WTC11 (cell line): ENCODE measurements at regions not wholly inside any gene's neighbourhood (a gene's known extent, or its start where the extent isn't known, plus 50 kb on each side); places are given as distances from the start of the nearest gene placed in this dataset.

ENCODE experiments used
- ATAC-seq: fragments of 200-7000 bp; cut with Tn5 transposase; 2 replicates; pipeline ENCODE4 v1.10.0; 2021; ENCODE audit warnings: mild to moderate bottlenecking, moderate library complexity
- CTCF ChIA-PET: fragments of 300-600 bp; sonication (Branson Sonifier 250); formaldehyde crosslinking; loops from one replicate; lab custom pipeline; 2021; ENCODE audit warnings: antibody characterized with exemption; lab: Charles Lee
- POLR2A ChIA-PET: fragments of 350-600 bp; sonication (Branson Sonifier 250); formaldehyde crosslinking; loops from one replicate; lab custom pipeline; 2021; ENCODE audit warnings: antibody characterized with exemption; lab: Charles Lee
- DNase-seq: peaks from one replicate; pipeline ENCODE4 v3.0.0; 2021; ENCODE audit warnings: low spot score
- H3K27ac Mint-ChIP-seq: 2 replicates; pipeline ENCODE4 v1.8.0; 2021; ENCODE audit warnings: mixed read lengths
- H3K27me3 Mint-ChIP-seq: 2 replicates; pipeline ENCODE4 v1.8.0; 2021; ENCODE audit warnings: low read depth, mild to moderate bottlenecking, moderate library complexity, mixed read lengths
- H3K36me3 Mint-ChIP-seq: 2 replicates; pipeline ENCODE4 v1.8.0; 2021; ENCODE audit warnings: mixed read lengths
- H3K4me1 Mint-ChIP-seq: 2 replicates; pipeline ENCODE4 v1.8.0; 2022; ENCODE audit warnings: mixed read lengths
- H3K4me3 Mint-ChIP-seq: 2 replicates; pipeline ENCODE4 v1.8.0; 2021; ENCODE audit warnings: mild to moderate bottlenecking, moderate library complexity, mixed read lengths
- H3K9me3 Mint-ChIP-seq: 2 replicates; pipeline ENCODE4 v1.8.0; 2021; ENCODE audit warnings: mixed read lengths
- AFF4 ChIP-seq: sonication (generic); formaldehyde crosslinking; IDR thresholded peaks from 2 replicates; pipeline ENCODE4 v1.8.1; 2023; ENCODE audit warnings: mild to moderate bottlenecking, missing genetic modification reagents, borderline replicate concordance
- ATF3 ChIP-seq: sonication (generic); formaldehyde crosslinking; conservative IDR thresholded peaks from 2 replicates; pipeline ENCODE4 v1.8.1; 2022; ENCODE audit warnings: mild to moderate bottlenecking, missing genetic modification reagents
- ATF6 ChIP-seq: sonication (generic); formaldehyde crosslinking; IDR thresholded peaks from 2 replicates; pipeline ENCODE4 v1.8.1; 2023; ENCODE audit warnings: mild to moderate bottlenecking, missing genetic modification reagents
- CREM ChIP-seq: sonication (generic); formaldehyde crosslinking; IDR thresholded peaks from 2 replicates; pipeline ENCODE4 v1.8.1; 2022; ENCODE audit warnings: mild to moderate bottlenecking, missing genetic modification reagents, moderate library complexity
- E2F1 ChIP-seq: sonication (generic); formaldehyde crosslinking; IDR thresholded peaks from 2 replicates; pipeline ENCODE4 v1.8.0; 2022; ENCODE audit warnings: mild to moderate bottlenecking, missing genetic modification reagents
- FOXP1 ChIP-seq: sonication (generic); formaldehyde crosslinking; IDR thresholded peaks from 2 replicates; pipeline ENCODE4 v1.8.0; 2022; ENCODE audit warnings: missing genetic modification reagents, mild to moderate bottlenecking, moderate library complexity, borderline replicate concordance
- GRHL2 ChIP-seq: fragments of 250-450 bp; sonication (Bioruptor Pico); IDR thresholded peaks from 2 replicates; pipeline ENCODE4 v1.8.0; 2022; ENCODE audit warnings: mild to moderate bottlenecking, moderate library complexity; ENCODE audit not compliant: insufficient replicate concordance, severe bottlenecking
- IRF2 ChIP-seq: sonication (generic); formaldehyde crosslinking; IDR thresholded peaks from 2 replicates; pipeline ENCODE4 v1.8.0; 2022; ENCODE audit warnings: low read depth, missing genetic modification reagents, borderline replicate concordance
- JAZF1 ChIP-seq: fragments of 250-450 bp; sonication (Bioruptor Pico); IDR thresholded peaks from 2 replicates; pipeline ENCODE4 v1.9.0; 2021; ENCODE audit warnings: moderate library complexity, mild to moderate bottlenecking, inconsistent platforms
- USF1 ChIP-seq: sonication (generic); formaldehyde crosslinking; IDR thresholded peaks from 2 replicates; pipeline ENCODE4 v1.8.0; 2022; ENCODE audit warnings: mild to moderate bottlenecking, missing genetic modification reagents
- ZNF263 ChIP-seq: sonication (generic); formaldehyde crosslinking; IDR thresholded peaks from 2 replicates; pipeline ENCODE4 v1.8.1; 2022; ENCODE audit warnings: low read depth, mild to moderate bottlenecking, moderate library complexity, missing genetic modification reagents
- ZNF281 ChIP-seq: sonication (generic); formaldehyde crosslinking; IDR thresholded peaks from 2 replicates; pipeline ENCODE4 v1.8.0; 2023; ENCODE audit warnings: mild to moderate bottlenecking, missing genetic modification reagents
- ZNF425 ChIP-seq: fragments of 250-450 bp; sonication (Bioruptor Pico); conservative IDR thresholded peaks from 2 replicates; pipeline ENCODE4 v1.9.0; 2021; ENCODE audit warnings: mild to moderate bottlenecking
- ZNF532 ChIP-seq: fragments of 250-450 bp; sonication (Bioruptor Pico); IDR thresholded peaks from 2 replicates; pipeline ENCODE4 v1.9.0; 2021; ENCODE audit warnings: mild to moderate bottlenecking, borderline replicate concordance

GRCh38 chr11:115843685-115844084, 339.5 kb upstream of the CADM1 start:
- H3K27me3 Mint-ChIP-seq: peaks cover 9% of the 10 kb centered on the region
- no peak overlapping the region for H3K27ac Mint-ChIP-seq
- ATAC-seq (no peak), DNase-seq (no peak)
- POLR2A ChIA-PET: no interaction called here
- CTCF ChIA-PET: interaction anchor here (0.7 kb wide), 1 partner anchor 57 kb away, joined by 3 read pairs; no protein-coding TSS in a partner anchor
- H3K9me3 Mint-ChIP-seq: no peaks in the 10 kb centered on the region
- no peaks in the 10 kb centered on the region for H3K36me3 Mint-ChIP-seq
- no peak overlapping the region for H3K4me3 Mint-ChIP-seq
- no peaks in the 10 kb centered on the region for H3K4me1 Mint-ChIP-seq
- TF ChIP-seq CREM (CRISPR knock-in tag): no peak
- no peak for TF ChIP-seq ZNF263 (CRISPR knock-in tag)
- TF ChIP-seq E2F1 (CRISPR knock-in tag): no peak
- TF ChIP-seq ZNF425 (CRISPR knock-in tag): no peak
- no peak for TF ChIP-seq FOXP1 (CRISPR knock-in tag)
- TF ChIP-seq ATF3 (CRISPR knock-in tag): no peak

GRCh38 chr11:115843111-115843510, 338.9 kb upstream of the CADM1 start:
- no peaks in the 10 kb centered on the region for H3K4me1 Mint-ChIP-seq
- H3K27me3 Mint-ChIP-seq: peaks cover 9% of the 10 kb centered on the region
- POLR2A ChIA-PET: no interaction called here
- DNase-seq: no peak
- no peaks in the 10 kb centered on the region for H3K36me3 Mint-ChIP-seq
- no peaks in the 10 kb centered on the region for H3K9me3 Mint-ChIP-seq
- CTCF ChIA-PET: no interaction called here
- H3K27ac Mint-ChIP-seq: no peak overlapping the region
- no peak overlapping the region for H3K4me3 Mint-ChIP-seq
- ATAC-seq: no peak
- TF ChIP-seq ATF6 (CRISPR knock-in tag) (no peak), AFF4 (no peak), ZNF532 (no peak), JAZF1 (CRISPR knock-in tag) (no peak), GRHL2 (CRISPR knock-in tag) (no peak), IRF2 (CRISPR knock-in tag) (no peak), USF1 (no peak), ZNF281 (no peak)
